Epithelial cell of proximal tubule (primary cell): ENCODE measurements at regions not wholly inside any gene's neighbourhood (a gene's known extent, or its start where the extent isn't known, plus 50 kb on each side); places are given as distances from the start of the nearest gene placed in this dataset.

Source experiments
- DNase-seq: peaks from one replicate; pipeline ENCODE4 v3.0.0-alpha.2; 2011; ENCODE audit warnings: low read depth
- H3K4me3 ChIP-seq: 2 replicates; pipeline ENCODE4 v1.5.1; 2011; ENCODE audit warnings: low read depth, mild to moderate bottlenecking, low read length
- CTCF ChIP-seq: conservative IDR thresholded peaks from 2 replicates; pipeline ENCODE4 v1.5.1; 2012; ENCODE audit warnings: low read depth, mild to moderate bottlenecking, low read length

- no peak for DNase-seq
- no peak overlapping the region for H3K4me3 ChIP-seq
- no peak for TF ChIP-seq CTCF
Measured at GRCh38 chr2:5766561-5766960, 74.4 kb downstream of the SOX11 start.

GRCh38 chr2:5777131-5777535, 84.9 kb downstream of the SOX11 start:
- no peak overlapping the region for H3K4me3 ChIP-seq
- DNase-seq: no peak
- TF ChIP-seq CTCF: no peak

GRCh38 chr2:5781679-5782078, 89.5 kb downstream of the SOX11 start:
- no peak for TF ChIP-seq CTCF
- no peak overlapping the region for H3K4me3 ChIP-seq
- no peak for DNase-seq

GRCh38 chr2:5782103-5782502, 89.9 kb downstream of the SOX11 start:
- H3K4me3 ChIP-seq: no peak overlapping the region
- DNase-seq: no peak
- TF ChIP-seq CTCF: no peak

GRCh38 chr2:5788447-5788846, 96.3 kb downstream of the SOX11 start:
- no peak for DNase-seq
- H3K4me3 ChIP-seq: no peak overlapping the region
- no peak for TF ChIP-seq CTCF

GRCh38 chr2:5791371-5791770, 99.2 kb downstream of the SOX11 start:
- no peak overlapping the region for H3K4me3 ChIP-seq
- TF ChIP-seq CTCF: no peak
- DNase-seq: no peak

- TF ChIP-seq CTCF: no peak
- H3K4me3 ChIP-seq: no peak overlapping the region
Measured at GRCh38 chr2:5794012-5794411, 101.8 kb downstream of the SOX11 start.

More at GRCh38 chr2:5794012-5794411, 101.8 kb downstream of the SOX11 start:
- no peak for DNase-seq
